Upper lobe of left lung (tissue), 4 donors: ENCODE measurements at regions not wholly inside any gene's neighbourhood (a gene's known extent, or its start where the extent isn't known, plus 50 kb on each side); places are given as distances from the start of the nearest gene placed in this dataset.

Experiments used
- EP300 ChIP-seq, 4 donors: sonication (generic); formaldehyde crosslinking; IDR thresholded peaks; one replicate each; pipeline ENCODE4 v1.5.1; 2017; ENCODE audit warnings: antibody characterized with exemption in 4 of 4, control low read depth in 2 of 4
- POLR2A ChIP-seq, 4 donors: fragments of 450-650 bp; IDR thresholded peaks; one replicate each; pipeline ENCODE4 v1.5.1; 2016 to 2017; ENCODE audit warnings: antibody characterized with exemption in 4 of 4, mild to moderate bottlenecking in 2 of 4
- POLR2AphosphoS5 ChIP-seq, 2 donors: sonication (generic); formaldehyde crosslinking; IDR thresholded peaks; one replicate each; pipeline ENCODE4 v1.5.1; 2017; ENCODE audit warnings: antibody characterized with exemption in 2 of 2
- TF ChIP-seq, protein P1 (sequence below), 6 experiments: fragments of 450-650 bp in 4 of 6; fragments of 200-600 bp in 2 of 6; sonication (generic) in 2 of 6; IDR thresholded peaks; one replicate each; pipeline ENCODE4 v1.5.1; 2016 to 2019; ENCODE audit warnings: antibody characterized with exemption in 6 of 6

DNA sequence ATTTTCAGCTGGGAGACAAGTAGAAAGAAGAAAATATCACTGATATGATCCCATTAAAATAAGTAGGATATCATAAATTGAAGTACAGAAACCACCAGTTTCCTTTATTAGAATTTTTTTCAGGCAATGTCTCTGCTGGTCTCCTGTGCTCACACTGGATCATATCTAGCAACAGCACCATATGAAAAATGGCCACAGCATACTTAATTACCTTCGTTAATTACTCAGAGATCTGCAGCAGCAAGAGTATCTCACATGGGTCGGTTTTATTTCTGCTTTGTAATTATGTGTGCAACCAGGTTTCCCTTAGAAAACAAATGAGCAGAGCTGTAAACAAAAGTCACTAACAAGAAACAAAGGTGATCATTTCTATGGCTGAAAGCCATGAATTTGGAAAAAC, 287.9 kb downstream of the LRRIQ3 start:
- TF ChIP-seq POLR2AphosphoS5 (IDR thresholded peaks at IDR 0.05) = no peak
- TF ChIP-seq, protein P1, sequence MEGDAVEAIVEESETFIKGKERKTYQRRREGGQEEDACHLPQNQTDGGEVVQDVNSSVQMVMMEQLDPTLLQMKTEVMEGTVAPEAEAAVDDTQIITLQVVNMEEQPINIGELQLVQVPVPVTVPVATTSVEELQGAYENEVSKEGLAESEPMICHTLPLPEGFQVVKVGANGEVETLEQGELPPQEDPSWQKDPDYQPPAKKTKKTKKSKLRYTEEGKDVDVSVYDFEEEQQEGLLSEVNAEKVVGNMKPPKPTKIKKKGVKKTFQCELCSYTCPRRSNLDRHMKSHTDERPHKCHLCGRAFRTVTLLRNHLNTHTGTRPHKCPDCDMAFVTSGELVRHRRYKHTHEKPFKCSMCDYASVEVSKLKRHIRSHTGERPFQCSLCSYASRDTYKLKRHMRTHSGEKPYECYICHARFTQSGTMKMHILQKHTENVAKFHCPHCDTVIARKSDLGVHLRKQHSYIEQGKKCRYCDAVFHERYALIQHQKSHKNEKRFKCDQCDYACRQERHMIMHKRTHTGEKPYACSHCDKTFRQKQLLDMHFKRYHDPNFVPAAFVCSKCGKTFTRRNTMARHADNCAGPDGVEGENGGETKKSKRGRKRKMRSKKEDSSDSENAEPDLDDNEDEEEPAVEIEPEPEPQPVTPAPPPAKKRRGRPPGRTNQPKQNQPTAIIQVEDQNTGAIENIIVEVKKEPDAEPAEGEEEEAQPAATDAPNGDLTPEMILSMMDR (IDR thresholded peaks at IDR 0.05) = no peak
- TF ChIP-seq POLR2A (IDR thresholded peaks at IDR 0.05) = no peak
- TF ChIP-seq EP300 (IDR thresholded peaks at IDR 0.05) = no peak
